B cell (primary cell): ENCODE measurements at regions not wholly inside any gene's neighbourhood (a gene's known extent, or its start where the extent isn't known, plus 50 kb on each side); places are given as distances from the start of the nearest gene placed in this dataset.

Experiments
- ATAC-seq: fragments of 200-7000 bp; cut with Tn5 transposase; one replicate; pipeline ENCODE4 v1.10.0; 2021; ENCODE audit warnings: low read depth, mild to moderate bottlenecking, moderate number of reproducible peaks, moderate library complexity
- CTCF ChIA-PET: fragments of 350-600 bp; sonication (Branson Sonifier 250); formaldehyde crosslinking; loops from one replicate; lab custom pipeline; 2021; ENCODE audit warnings: antibody characterized with exemption, inconsistent platforms; lab: Charles Lee
- POLR2A ChIA-PET: fragments of 350-600 bp; sonication (Branson Sonifier 250); formaldehyde crosslinking; loops from one replicate; lab custom pipeline; 2021; ENCODE audit warnings: antibody characterized with exemption; lab: Charles Lee
- DNase-seq: peaks from one replicate; pipeline ENCODE4 v3.0.0; 2013
- H2AFZ ChIP-seq: 2 replicates; pipeline ENCODE4 v1.6.1; 2012; ENCODE audit warnings: mild to moderate bottlenecking, low read depth, low read length; ENCODE audit not compliant: insufficient read depth, poor library complexity, severe bottlenecking
- H3K27ac ChIP-seq, 2 donors: 1 replicate in 1 of 2; 2 replicates in 1 of 2; pipeline ENCODE4 v1.5.1; 2012 to 2013; ENCODE audit warnings: low read length in 2 of 2, mild to moderate bottlenecking in 2 of 2, moderate library complexity in 1 of 2
- H3K27me3 ChIP-seq, 4 experiments: fragments of 200-600 bp in 1 of 4; sonication (generic) in 1 of 4; replicated peaks in 1 of 4; 1 replicate in 2 of 4; 2 replicates in 2 of 4; pipeline versions ENCODE4 v1.6.1 to v1.7.0; 2013 to 2016; ENCODE audit warnings: low read length in 3 of 4, mild to moderate bottlenecking in 2 of 4, mixed read lengths in 1 of 4, moderate library complexity in 1 of 4; ENCODE audit not compliant: insufficient read depth in 4 of 4, control insufficient read depth in 3 of 4; ENCODE audit errors: control extremely low read depth in 1 of 4
- H3K36me3 ChIP-seq, 2 experiments: replicated peaks in 1 of 2; 1 replicate in 1 of 2; 2 replicates in 1 of 2; pipeline versions ENCODE4 v1.6.1 to v1.7.1; 2013; ENCODE audit warnings: low read length in 1 of 2; ENCODE audit not compliant: insufficient read depth in 2 of 2, control insufficient read depth in 1 of 2; ENCODE audit errors: control extremely low read depth in 1 of 2, extremely low read depth in 1 of 2
- H3K4me1 ChIP-seq, 2 donors: fragments of 200-600 bp in 1 of 2; sonication (generic) in 1 of 2; 1 replicate in 1 of 2; 2 replicates in 1 of 2; pipeline versions ENCODE4 v1.5.1 to v1.6.1; 2013 to 2017; ENCODE audit warnings: low read length in 2 of 2; ENCODE audit not compliant: control insufficient read depth in 2 of 2, insufficient read depth in 2 of 2
- H3K4me2 ChIP-seq: replicated peaks from 2 replicates; pipeline ENCODE3; 2012; ENCODE audit warnings: mild to moderate bottlenecking, low read depth, low read length; ENCODE audit not compliant: poor library complexity, severe bottlenecking
- H3K4me3 ChIP-seq, 5 experiments: fragments of 200-600 bp in 1 of 5; sonication (generic) in 1 of 5; 1 replicate in 3 of 5; 2 replicates in 2 of 5; pipeline versions ENCODE4 v1.5.1 to v1.7.0; 2011 to 2016; ENCODE audit warnings: low read length in 4 of 5, mild to moderate bottlenecking in 4 of 5, low read depth in 2 of 5, control low read depth in 1 of 5, moderate library complexity in 1 of 5; ENCODE audit not compliant: insufficient read depth in 1 of 5; ENCODE audit errors: control extremely low read depth in 1 of 5, extremely low read depth in 1 of 5
- H3K79me2 ChIP-seq: fragments of 200-600 bp; sonication (generic); one replicate; pipeline ENCODE4 v1.6.0; 2016; ENCODE audit warnings: low read length; ENCODE audit not compliant: control insufficient read depth, insufficient read depth
- H3K9ac ChIP-seq: fragments of 200-600 bp; sonication (generic); 2 replicates; pipeline ENCODE4 v1.6.1; 2017; ENCODE audit warnings: mild to moderate bottlenecking, low read length, moderate library complexity
- H3K9me3 ChIP-seq, 3 donors: one replicate each; pipeline versions ENCODE4 v1.6.1 to v1.7.1; 2013; ENCODE audit warnings: low read length in 2 of 3; ENCODE audit not compliant: control insufficient read depth in 2 of 3, insufficient read depth in 1 of 3; ENCODE audit errors: control extremely low read depth in 1 of 3
- H4K20me1 ChIP-seq: 2 replicates; pipeline ENCODE4 v1.6.0; 2012; ENCODE audit warnings: mild to moderate bottlenecking, low read length; ENCODE audit not compliant: insufficient read depth, control insufficient read depth, poor library complexity, severe bottlenecking
- H3K27ac Mint-ChIP-seq: one replicate; pipeline ENCODE4 v1.8.0; 2021; ENCODE audit warnings: mixed read lengths
- H3K27me3 Mint-ChIP-seq: one replicate; pipeline ENCODE4 v1.8.0; 2021; ENCODE audit warnings: mixed read lengths
- H3K4me1 Mint-ChIP-seq: one replicate; pipeline ENCODE4 v1.8.0; 2021; ENCODE audit warnings: mixed read lengths
- H3K4me3 Mint-ChIP-seq: one replicate; pipeline ENCODE4 v1.8.0; 2021; ENCODE audit warnings: mixed read lengths
- H3K9me3 Mint-ChIP-seq: one replicate; pipeline ENCODE4 v1.8.0; 2022; ENCODE audit warnings: mixed read lengths; ENCODE audit not compliant: insufficient read depth
- EZH2 ChIP-seq: IDR thresholded peaks from 2 replicates; pipeline ENCODE4 v1.6.1; 2012; ENCODE audit warnings: borderline replicate concordance, low read depth, mild to moderate bottlenecking, moderate library complexity, low read length; ENCODE audit not compliant: insufficient read depth, poor library complexity, severe bottlenecking
- WGBS: methylation state at CpG from one replicate; pipeline ENCODE4 v1.1.5; 2013; ENCODE audit warnings: missing lambda C conversion rate; ENCODE audit not compliant: insufficient coverage; 5-methylcytosine and 5-hydroxymethylcytosine counted together
- intact Hi-C: fragments of 100-400 bp; cut with micrococcal nuclease; formaldehyde crosslinking; loops from one replicate; pipeline ENCODE4 v1.10.0; 2022
- TF ChIP-seq, protein P1 (sequence below): fragments of 200-600 bp; IDR thresholded peaks from one replicate; pipeline ENCODE4 v1.8.0; 2022; ENCODE audit warnings: antibody characterized with exemption, mild to moderate bottlenecking

GRCh38 chr1:82511441-82511840, 710.7 kb downstream of the ADGRL2 start:
- intact Hi-C loops: no loop called here
- no peak for TF ChIP-seq EZH2
- TF ChIP-seq, protein P1, sequence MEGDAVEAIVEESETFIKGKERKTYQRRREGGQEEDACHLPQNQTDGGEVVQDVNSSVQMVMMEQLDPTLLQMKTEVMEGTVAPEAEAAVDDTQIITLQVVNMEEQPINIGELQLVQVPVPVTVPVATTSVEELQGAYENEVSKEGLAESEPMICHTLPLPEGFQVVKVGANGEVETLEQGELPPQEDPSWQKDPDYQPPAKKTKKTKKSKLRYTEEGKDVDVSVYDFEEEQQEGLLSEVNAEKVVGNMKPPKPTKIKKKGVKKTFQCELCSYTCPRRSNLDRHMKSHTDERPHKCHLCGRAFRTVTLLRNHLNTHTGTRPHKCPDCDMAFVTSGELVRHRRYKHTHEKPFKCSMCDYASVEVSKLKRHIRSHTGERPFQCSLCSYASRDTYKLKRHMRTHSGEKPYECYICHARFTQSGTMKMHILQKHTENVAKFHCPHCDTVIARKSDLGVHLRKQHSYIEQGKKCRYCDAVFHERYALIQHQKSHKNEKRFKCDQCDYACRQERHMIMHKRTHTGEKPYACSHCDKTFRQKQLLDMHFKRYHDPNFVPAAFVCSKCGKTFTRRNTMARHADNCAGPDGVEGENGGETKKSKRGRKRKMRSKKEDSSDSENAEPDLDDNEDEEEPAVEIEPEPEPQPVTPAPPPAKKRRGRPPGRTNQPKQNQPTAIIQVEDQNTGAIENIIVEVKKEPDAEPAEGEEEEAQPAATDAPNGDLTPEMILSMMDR: no peak
- H3K4me1 ChIP-seq: no peaks in the 10 kb centered on the region
- no peaks in the 10 kb centered on the region for H3K9me3 ChIP-seq
- H3K4me2 ChIP-seq: no peak overlapping the region
- ChIA-PET POLR2A (no interaction called here), CTCF (no interaction called here)
- Mint-ChIP-seq H3K4me3 (no peak overlapping the region), H3K27ac (no peak overlapping the region), H3K27me3 (no peaks in the 10 kb centered on the region), H3K9me3 (no peaks in the 10 kb centered on the region), H3K4me1 (no peaks in the 10 kb centered on the region)
- no peak overlapping the region for H2AFZ ChIP-seq
- no peaks in the 10 kb centered on the region for H3K36me3 ChIP-seq
- ATAC-seq (no peak), DNase-seq (no peak)
- no peaks in the 10 kb centered on the region for H4K20me1 ChIP-seq
- no peaks in the 10 kb centered on the region for H3K79me2 ChIP-seq
- H3K4me3 ChIP-seq: no peak overlapping the region
- H3K9ac ChIP-seq: no peak overlapping the region
- no peak overlapping the region for H3K27ac ChIP-seq
- no peaks in the 10 kb centered on the region for H3K27me3 ChIP-seq

GRCh38 chr1:82510431-82510830, 709.7 kb downstream of the ADGRL2 start:
- CTCF ChIA-PET: no interaction called here

More at GRCh38 chr1:82510431-82510830, 709.7 kb downstream of the ADGRL2 start:
- DNase-seq (no peak), ATAC-seq (no peak)
- Histone ChIP-seq H3K4me1 (no peaks in the 10 kb centered on the region), H3K27me3 (no peaks in the 10 kb centered on the region), H4K20me1 (no peaks in the 10 kb centered on the region), H3K36me3 (no peaks in the 10 kb centered on the region), H3K9me3 (no peaks in the 10 kb centered on the region), H3K4me2 (no peak overlapping the region), H2AFZ (no peak overlapping the region), H3K9ac (no peak overlapping the region), H3K79me2 (no peaks in the 10 kb centered on the region), H3K27ac (no peak overlapping the region), H3K4me3 (no peak overlapping the region)
- WGBS: no CpG with 5 or more reads among the region's 2 CpGs
- POLR2A ChIA-PET: no interaction called here
- Mint-ChIP-seq H3K4me1 (no peaks in the 10 kb centered on the region), H3K9me3 (no peaks in the 10 kb centered on the region), H3K4me3 (no peak overlapping the region), H3K27ac (no peak overlapping the region), H3K27me3 (no peaks in the 10 kb centered on the region)
- TF ChIP-seq, protein P1: no peak
- TF ChIP-seq EZH2: no peak
- intact Hi-C loops: no loop called here
